MM.1S (cell line): ENCODE measurements at regions not wholly inside any gene's neighbourhood (a gene's known extent, or its start where the extent isn't known, plus 50 kb on each side); places are given as distances from the start of the nearest gene placed in this dataset.

Source experiments
- DNase-seq: peaks from one replicate; pipeline ENCODE4 v3.0.0-alpha.2; 2015
- H2AFZ ChIP-seq: fragments of 300-600 bp; sonication (generic); 2 replicates; pipeline ENCODE4 v1.6.0; 2016; ENCODE audit warnings: antibody characterized with exemption, low read length
- H3F3A ChIP-seq: fragments of 300-600 bp; sonication (generic); 2 replicates; pipeline ENCODE4 v1.6.1; 2016; ENCODE audit warnings: mild to moderate bottlenecking, antibody characterized with exemption, low read length, moderate library complexity, mixed read lengths; ENCODE audit not compliant: insufficient read depth
- H3K27ac ChIP-seq: fragments of 300-600 bp; sonication (generic); 2 replicates; pipeline ENCODE4 v1.5.1; 2016; ENCODE audit warnings: mild to moderate bottlenecking, low read length
- H3K27me3 ChIP-seq: fragments of 300-600 bp; sonication (generic); replicated peaks from 2 replicates; pipeline ENCODE4 v1.6.0; 2016; ENCODE audit warnings: low read length; ENCODE audit not compliant: insufficient read depth
- H3K36me3 ChIP-seq: fragments of 300-600 bp; sonication (generic); replicated peaks from 2 replicates; pipeline ENCODE4 v1.6.1; 2016; ENCODE audit warnings: mild to moderate bottlenecking, low read length, mixed read lengths; ENCODE audit not compliant: insufficient read depth
- H3K4me1 ChIP-seq: fragments of 300-600 bp; sonication (generic); 2 replicates; pipeline ENCODE4 v1.6.1; 2016; ENCODE audit warnings: low read length, mixed read lengths
- H3K4me2 ChIP-seq: fragments of 300-600 bp; sonication (generic); 2 replicates; pipeline ENCODE4 v1.6.0; 2016; ENCODE audit warnings: low read depth, low read length
- H3K4me3 ChIP-seq: fragments of 300-600 bp; sonication (generic); 2 replicates; pipeline ENCODE4 v1.5.1; 2016; ENCODE audit warnings: low read length, mixed read lengths
- H3K79me2 ChIP-seq: fragments of 300-600 bp; sonication (generic); 2 replicates; pipeline ENCODE4 v1.6.1; 2016; ENCODE audit warnings: mixed run types, low read length, mixed read lengths
- H3K9ac ChIP-seq: fragments of 300-600 bp; sonication (generic); 2 replicates; pipeline ENCODE4 v1.6.1; 2016; ENCODE audit warnings: low read length, mixed read lengths
- H3K9me2 ChIP-seq: fragments of 300-600 bp; sonication (generic); replicated peaks from 2 replicates; pipeline ENCODE4 v1.6.1; 2016; ENCODE audit warnings: mild to moderate bottlenecking, low read length, mixed read lengths; ENCODE audit not compliant: insufficient read depth
- H3K9me3 ChIP-seq: fragments of 300-600 bp; sonication (generic); replicated peaks from 2 replicates; pipeline ENCODE4 v1.6.1; 2016; ENCODE audit warnings: mild to moderate bottlenecking, low read length, mixed read lengths; ENCODE audit not compliant: insufficient read depth
- H4K20me1 ChIP-seq: fragments of 300-600 bp; sonication (generic); 2 replicates; pipeline ENCODE4 v1.6.1; 2016; ENCODE audit warnings: mild to moderate bottlenecking, low read length, moderate library complexity, mixed read lengths; ENCODE audit not compliant: insufficient read depth
- EZH2 ChIP-seq: fragments of 300-600 bp; sonication (generic); optimal IDR thresholded peaks from 2 replicates; pipeline ENCODE3; 2017; ENCODE audit warnings: low read depth, mild to moderate bottlenecking, antibody characterized with exemption, low read length, mixed read lengths
- EZH2phosphoT487 ChIP-seq: fragments of 300-600 bp; sonication (generic); IDR thresholded peaks from 2 replicates; pipeline ENCODE4 v1.6.1; 2018; ENCODE audit warnings: antibody characterized with exemption, low read length
- TF ChIP-seq, protein P1 (sequence below): fragments of 300-600 bp; sonication (generic); IDR thresholded peaks from 2 replicates; pipeline ENCODE4 v1.5.1; 2016; ENCODE audit warnings: antibody characterized with exemption, low read length, mixed read lengths

- Histone ChIP-seq H3K27ac (no peak overlapping the region), H3K4me3 (no peak overlapping the region), H3K27me3 (no peaks in the 10 kb centered on the region), H3K36me3 (no peaks in the 10 kb centered on the region), H3K4me1 (no peaks in the 10 kb centered on the region), H3K9me3 (no peaks in the 10 kb centered on the region; the same call in 1 of the 2 replicates), H3K79me2 (no peaks in the 10 kb centered on the region), H3K9ac (no peak overlapping the region), H4K20me1 (no peaks in the 10 kb centered on the region), H3K9me2 (no peaks in the 10 kb centered on the region), H3F3A (no peaks in the 10 kb centered on the region), H3K4me2 (no peak overlapping the region), H2AFZ (no peak overlapping the region)
- DNase-seq = no peak
- TF ChIP-seq EZH2 = no peak
- TF ChIP-seq, protein P1, sequence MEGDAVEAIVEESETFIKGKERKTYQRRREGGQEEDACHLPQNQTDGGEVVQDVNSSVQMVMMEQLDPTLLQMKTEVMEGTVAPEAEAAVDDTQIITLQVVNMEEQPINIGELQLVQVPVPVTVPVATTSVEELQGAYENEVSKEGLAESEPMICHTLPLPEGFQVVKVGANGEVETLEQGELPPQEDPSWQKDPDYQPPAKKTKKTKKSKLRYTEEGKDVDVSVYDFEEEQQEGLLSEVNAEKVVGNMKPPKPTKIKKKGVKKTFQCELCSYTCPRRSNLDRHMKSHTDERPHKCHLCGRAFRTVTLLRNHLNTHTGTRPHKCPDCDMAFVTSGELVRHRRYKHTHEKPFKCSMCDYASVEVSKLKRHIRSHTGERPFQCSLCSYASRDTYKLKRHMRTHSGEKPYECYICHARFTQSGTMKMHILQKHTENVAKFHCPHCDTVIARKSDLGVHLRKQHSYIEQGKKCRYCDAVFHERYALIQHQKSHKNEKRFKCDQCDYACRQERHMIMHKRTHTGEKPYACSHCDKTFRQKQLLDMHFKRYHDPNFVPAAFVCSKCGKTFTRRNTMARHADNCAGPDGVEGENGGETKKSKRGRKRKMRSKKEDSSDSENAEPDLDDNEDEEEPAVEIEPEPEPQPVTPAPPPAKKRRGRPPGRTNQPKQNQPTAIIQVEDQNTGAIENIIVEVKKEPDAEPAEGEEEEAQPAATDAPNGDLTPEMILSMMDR = no peak
- TF ChIP-seq EZH2phosphoT487 = no peak
Observed at GRCh38 chr13:83677985-83678384, 204.3 kb downstream of the SLITRK1 start.

DNA sequence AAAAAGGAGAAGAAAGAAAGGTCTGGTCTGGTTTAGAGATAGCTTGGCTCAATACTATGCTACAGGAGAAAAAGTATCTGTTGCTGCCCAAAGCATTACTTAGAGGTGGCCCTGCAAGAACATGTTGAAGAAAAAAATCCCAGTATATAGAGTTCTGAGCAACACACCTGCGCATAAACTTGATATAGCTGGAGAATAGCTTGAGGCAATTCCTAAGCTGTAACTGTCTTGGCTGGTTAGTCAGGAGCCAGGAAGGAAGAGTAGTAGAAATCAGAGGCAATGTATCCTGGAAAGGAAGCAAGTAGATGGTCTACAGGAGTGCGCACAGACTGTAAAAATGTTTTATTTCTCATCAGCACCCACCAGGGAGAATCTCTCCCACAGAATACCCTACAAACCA lies 209.7 kb downstream of the SLITRK1 start:
- H4K20me1 ChIP-seq = no peaks in the 10 kb centered on the region
- no peaks in the 10 kb centered on the region for H3K79me2 ChIP-seq
- no peaks in the 10 kb centered on the region for H3F3A ChIP-seq
- no peaks in the 10 kb centered on the region for H3K4me1 ChIP-seq
- no peak overlapping the region for H3K9ac ChIP-seq
- no peak overlapping the region for H3K27ac ChIP-seq
- no peaks in the 10 kb centered on the region for H3K27me3 ChIP-seq
- no peak overlapping the region for H3K4me3 ChIP-seq
- no peaks in the 10 kb centered on the region for H3K9me2 ChIP-seq
- H3K9me3 ChIP-seq = no peaks in the 10 kb centered on the region
- H2AFZ ChIP-seq = no peak overlapping the region
- TF ChIP-seq EZH2phosphoT487 (no peak), EZH2 (no peak)
- TF ChIP-seq, protein P1 = no peak
- H3K36me3 ChIP-seq = no peaks in the 10 kb centered on the region
- H3K4me2 ChIP-seq = no peak overlapping the region
- no peak for DNase-seq

GRCh38 chr13:83667606-83668005 lies 214.7 kb downstream of the SLITRK1 start:
- Histone ChIP-seq H3K27ac (no peak overlapping the region), H3K9me2 (no peaks in the 10 kb centered on the region), H3K4me1 (no peaks in the 10 kb centered on the region), H3K4me2 (no peak overlapping the region), H4K20me1 (no peaks in the 10 kb centered on the region), H3K4me3 (no peak overlapping the region), H3K9ac (no peak overlapping the region), H3K79me2 (no peaks in the 10 kb centered on the region), H3K9me3 (no peaks in the 10 kb centered on the region), H3K36me3 (no peaks in the 10 kb centered on the region), H3K27me3 (no peaks in the 10 kb centered on the region), H3F3A (no peaks in the 10 kb centered on the region), H2AFZ (no peak overlapping the region)
- TF ChIP-seq EZH2 = no peak
- TF ChIP-seq, protein P1 = no peak
- DNase-seq = no peak
